Gastroesophageal sphincter (tissue), 3 donors: ENCODE measurements at regions not wholly inside any gene's neighbourhood (a gene's known extent, or its start where the extent isn't known, plus 50 kb on each side); places are given as distances from the start of the nearest gene placed in this dataset.

Experiments used
- POLR2AphosphoS5 ChIP-seq: sonication (generic); formaldehyde crosslinking; IDR thresholded peaks from one replicate; pipeline ENCODE4 v1.6.1; 2017; ENCODE audit warnings: antibody characterized with exemption
- TF ChIP-seq, protein P1 (sequence below), 4 experiments: fragments of 200-600 bp in 2 of 4; fragments of 450-650 bp in 2 of 4; sonication (generic) in 1 of 4; IDR thresholded peaks; one replicate each; pipeline ENCODE4 v1.5.1; 2017 to 2019; ENCODE audit warnings: antibody characterized with exemption in 4 of 4, mild to moderate bottlenecking in 2 of 4, moderate library complexity in 2 of 4

DNA sequence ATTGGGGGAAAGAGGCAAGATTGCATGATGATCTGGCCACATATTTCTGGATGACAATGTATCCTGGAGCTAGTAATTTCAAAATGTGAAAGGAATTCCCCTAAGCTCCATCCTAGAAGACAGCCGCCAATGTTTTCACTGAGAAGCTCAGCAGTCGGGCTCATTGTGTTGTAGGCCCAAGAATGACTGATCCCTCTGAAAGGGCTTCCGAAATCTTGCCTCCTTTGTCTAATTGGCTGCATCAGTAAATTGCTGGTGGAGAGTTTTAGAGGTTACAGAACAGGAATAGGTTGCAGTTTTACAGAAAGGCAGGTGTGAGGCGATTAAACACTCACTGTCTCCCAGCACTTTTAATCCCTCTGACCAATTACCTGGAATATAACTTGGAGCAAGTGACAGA is 464.1 kb upstream of the SALL1 start:
- TF ChIP-seq, protein P1, sequence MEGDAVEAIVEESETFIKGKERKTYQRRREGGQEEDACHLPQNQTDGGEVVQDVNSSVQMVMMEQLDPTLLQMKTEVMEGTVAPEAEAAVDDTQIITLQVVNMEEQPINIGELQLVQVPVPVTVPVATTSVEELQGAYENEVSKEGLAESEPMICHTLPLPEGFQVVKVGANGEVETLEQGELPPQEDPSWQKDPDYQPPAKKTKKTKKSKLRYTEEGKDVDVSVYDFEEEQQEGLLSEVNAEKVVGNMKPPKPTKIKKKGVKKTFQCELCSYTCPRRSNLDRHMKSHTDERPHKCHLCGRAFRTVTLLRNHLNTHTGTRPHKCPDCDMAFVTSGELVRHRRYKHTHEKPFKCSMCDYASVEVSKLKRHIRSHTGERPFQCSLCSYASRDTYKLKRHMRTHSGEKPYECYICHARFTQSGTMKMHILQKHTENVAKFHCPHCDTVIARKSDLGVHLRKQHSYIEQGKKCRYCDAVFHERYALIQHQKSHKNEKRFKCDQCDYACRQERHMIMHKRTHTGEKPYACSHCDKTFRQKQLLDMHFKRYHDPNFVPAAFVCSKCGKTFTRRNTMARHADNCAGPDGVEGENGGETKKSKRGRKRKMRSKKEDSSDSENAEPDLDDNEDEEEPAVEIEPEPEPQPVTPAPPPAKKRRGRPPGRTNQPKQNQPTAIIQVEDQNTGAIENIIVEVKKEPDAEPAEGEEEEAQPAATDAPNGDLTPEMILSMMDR (IDR thresholded peaks at IDR 0.05), result no peak
- no peak for TF ChIP-seq POLR2AphosphoS5
